B cell (primary cell): ENCODE measurements at regions not wholly inside any gene's neighbourhood (a gene's known extent, or its start where the extent isn't known, plus 50 kb on each side); places are given as distances from the start of the nearest gene placed in this dataset.
"Not testable (repeated sequence)": the region's sequence is repeated elsewhere in the genome, so short reads cannot be mapped to it uniquely, and the experiment has no call there.

ENCODE experiments used
- ATAC-seq: fragments of 200-7000 bp; cut with Tn5 transposase; one replicate; pipeline ENCODE4 v1.10.0; 2021; ENCODE audit warnings: low read depth, mild to moderate bottlenecking, moderate number of reproducible peaks, moderate library complexity
- CTCF ChIA-PET: fragments of 350-600 bp; sonication (Branson Sonifier 250); formaldehyde crosslinking; loops from one replicate; lab custom pipeline; 2021; ENCODE audit warnings: antibody characterized with exemption, inconsistent platforms; lab: Charles Lee
- POLR2A ChIA-PET: fragments of 350-600 bp; sonication (Branson Sonifier 250); formaldehyde crosslinking; loops from one replicate; lab custom pipeline; 2021; ENCODE audit warnings: antibody characterized with exemption; lab: Charles Lee
- DNase-seq: peaks from one replicate; pipeline ENCODE4 v3.0.0; 2013
- H2AFZ ChIP-seq: 2 replicates; pipeline ENCODE4 v1.6.1; 2012; ENCODE audit warnings: mild to moderate bottlenecking, low read depth, low read length; ENCODE audit not compliant: insufficient read depth, poor library complexity, severe bottlenecking
- H3K27ac ChIP-seq, 2 donors: 1 replicate in 1 of 2; 2 replicates in 1 of 2; pipeline ENCODE4 v1.5.1; 2012 to 2013; ENCODE audit warnings: low read length in 2 of 2, mild to moderate bottlenecking in 2 of 2, moderate library complexity in 1 of 2
- H3K27me3 ChIP-seq, 4 experiments: fragments of 200-600 bp in 1 of 4; sonication (generic) in 1 of 4; replicated peaks in 1 of 4; 1 replicate in 2 of 4; 2 replicates in 2 of 4; pipeline versions ENCODE4 v1.6.1 to v1.7.0; 2013 to 2016; ENCODE audit warnings: low read length in 3 of 4, mild to moderate bottlenecking in 2 of 4, mixed read lengths in 1 of 4, moderate library complexity in 1 of 4; ENCODE audit not compliant: insufficient read depth in 4 of 4, control insufficient read depth in 3 of 4; ENCODE audit errors: control extremely low read depth in 1 of 4
- H3K36me3 ChIP-seq, 2 experiments: replicated peaks in 1 of 2; 1 replicate in 1 of 2; 2 replicates in 1 of 2; pipeline versions ENCODE4 v1.6.1 to v1.7.1; 2013; ENCODE audit warnings: low read length in 1 of 2; ENCODE audit not compliant: insufficient read depth in 2 of 2, control insufficient read depth in 1 of 2; ENCODE audit errors: control extremely low read depth in 1 of 2, extremely low read depth in 1 of 2
- H3K4me1 ChIP-seq, 2 donors: fragments of 200-600 bp in 1 of 2; sonication (generic) in 1 of 2; 1 replicate in 1 of 2; 2 replicates in 1 of 2; pipeline versions ENCODE4 v1.5.1 to v1.6.1; 2013 to 2017; ENCODE audit warnings: low read length in 2 of 2; ENCODE audit not compliant: control insufficient read depth in 2 of 2, insufficient read depth in 2 of 2
- H3K4me2 ChIP-seq: replicated peaks from 2 replicates; pipeline ENCODE3; 2012; ENCODE audit warnings: mild to moderate bottlenecking, low read depth, low read length; ENCODE audit not compliant: poor library complexity, severe bottlenecking
- H3K4me3 ChIP-seq, 5 experiments: fragments of 200-600 bp in 1 of 5; sonication (generic) in 1 of 5; 1 replicate in 3 of 5; 2 replicates in 2 of 5; pipeline versions ENCODE4 v1.5.1 to v1.7.0; 2011 to 2016; ENCODE audit warnings: low read length in 4 of 5, mild to moderate bottlenecking in 4 of 5, low read depth in 2 of 5, control low read depth in 1 of 5, moderate library complexity in 1 of 5; ENCODE audit not compliant: insufficient read depth in 1 of 5; ENCODE audit errors: control extremely low read depth in 1 of 5, extremely low read depth in 1 of 5
- H3K79me2 ChIP-seq: fragments of 200-600 bp; sonication (generic); one replicate; pipeline ENCODE4 v1.6.0; 2016; ENCODE audit warnings: low read length; ENCODE audit not compliant: control insufficient read depth, insufficient read depth
- H3K9ac ChIP-seq: fragments of 200-600 bp; sonication (generic); 2 replicates; pipeline ENCODE4 v1.6.1; 2017; ENCODE audit warnings: mild to moderate bottlenecking, low read length, moderate library complexity
- H3K9me3 ChIP-seq, 3 donors: one replicate each; pipeline versions ENCODE4 v1.6.1 to v1.7.1; 2013; ENCODE audit warnings: low read length in 2 of 3; ENCODE audit not compliant: control insufficient read depth in 2 of 3, insufficient read depth in 1 of 3; ENCODE audit errors: control extremely low read depth in 1 of 3
- H4K20me1 ChIP-seq: 2 replicates; pipeline ENCODE4 v1.6.0; 2012; ENCODE audit warnings: mild to moderate bottlenecking, low read length; ENCODE audit not compliant: insufficient read depth, control insufficient read depth, poor library complexity, severe bottlenecking
- H3K27ac Mint-ChIP-seq: one replicate; pipeline ENCODE4 v1.8.0; 2021; ENCODE audit warnings: mixed read lengths
- H3K27me3 Mint-ChIP-seq: one replicate; pipeline ENCODE4 v1.8.0; 2021; ENCODE audit warnings: mixed read lengths
- H3K4me1 Mint-ChIP-seq: one replicate; pipeline ENCODE4 v1.8.0; 2021; ENCODE audit warnings: mixed read lengths
- H3K4me3 Mint-ChIP-seq: one replicate; pipeline ENCODE4 v1.8.0; 2021; ENCODE audit warnings: mixed read lengths
- H3K9me3 Mint-ChIP-seq: one replicate; pipeline ENCODE4 v1.8.0; 2022; ENCODE audit warnings: mixed read lengths; ENCODE audit not compliant: insufficient read depth
- EZH2 ChIP-seq: IDR thresholded peaks from 2 replicates; pipeline ENCODE4 v1.6.1; 2012; ENCODE audit warnings: borderline replicate concordance, low read depth, mild to moderate bottlenecking, moderate library complexity, low read length; ENCODE audit not compliant: insufficient read depth, poor library complexity, severe bottlenecking
- WGBS: methylation state at CpG from one replicate; pipeline ENCODE4 v1.1.5; 2013; ENCODE audit warnings: missing lambda C conversion rate; ENCODE audit not compliant: insufficient coverage; 5-methylcytosine and 5-hydroxymethylcytosine counted together
- intact Hi-C: fragments of 100-400 bp; cut with micrococcal nuclease; formaldehyde crosslinking; loops from one replicate; pipeline ENCODE4 v1.10.0; 2022
- TF ChIP-seq, protein P1 (sequence below): fragments of 200-600 bp; IDR thresholded peaks from one replicate; pipeline ENCODE4 v1.8.0; 2022; ENCODE audit warnings: antibody characterized with exemption, mild to moderate bottlenecking

DNA sequence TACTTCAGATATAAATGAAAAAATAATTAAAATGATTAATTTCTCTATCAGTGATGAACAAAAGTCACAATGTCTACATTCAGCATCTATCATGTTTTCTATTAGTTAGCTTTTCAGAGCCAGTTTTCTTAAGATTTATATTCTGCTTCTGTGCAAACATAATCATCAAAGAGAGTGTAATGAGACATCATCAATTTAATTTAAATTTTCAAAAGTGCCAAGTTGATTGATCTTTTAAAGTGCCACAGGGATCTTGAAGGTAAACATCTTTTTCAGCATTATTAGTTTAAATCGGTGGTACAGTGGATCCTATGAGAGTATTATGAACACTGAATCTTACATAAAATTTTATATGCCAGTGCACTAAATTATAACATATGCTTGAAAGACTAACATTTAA, 1176.1 kb downstream of the PLA2G4A start:
- TF ChIP-seq EZH2: no peak
- TF ChIP-seq, protein P1, sequence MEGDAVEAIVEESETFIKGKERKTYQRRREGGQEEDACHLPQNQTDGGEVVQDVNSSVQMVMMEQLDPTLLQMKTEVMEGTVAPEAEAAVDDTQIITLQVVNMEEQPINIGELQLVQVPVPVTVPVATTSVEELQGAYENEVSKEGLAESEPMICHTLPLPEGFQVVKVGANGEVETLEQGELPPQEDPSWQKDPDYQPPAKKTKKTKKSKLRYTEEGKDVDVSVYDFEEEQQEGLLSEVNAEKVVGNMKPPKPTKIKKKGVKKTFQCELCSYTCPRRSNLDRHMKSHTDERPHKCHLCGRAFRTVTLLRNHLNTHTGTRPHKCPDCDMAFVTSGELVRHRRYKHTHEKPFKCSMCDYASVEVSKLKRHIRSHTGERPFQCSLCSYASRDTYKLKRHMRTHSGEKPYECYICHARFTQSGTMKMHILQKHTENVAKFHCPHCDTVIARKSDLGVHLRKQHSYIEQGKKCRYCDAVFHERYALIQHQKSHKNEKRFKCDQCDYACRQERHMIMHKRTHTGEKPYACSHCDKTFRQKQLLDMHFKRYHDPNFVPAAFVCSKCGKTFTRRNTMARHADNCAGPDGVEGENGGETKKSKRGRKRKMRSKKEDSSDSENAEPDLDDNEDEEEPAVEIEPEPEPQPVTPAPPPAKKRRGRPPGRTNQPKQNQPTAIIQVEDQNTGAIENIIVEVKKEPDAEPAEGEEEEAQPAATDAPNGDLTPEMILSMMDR: no peak
- ATAC-seq: no peak
- POLR2A ChIA-PET: no interaction called here
- Histone ChIP-seq H3K4me2 (no peak overlapping the region), H3K27ac (no peak overlapping the region), H3K4me3 (no peak overlapping the region), H3K9me3 (peaks cover 0 to 3% (median 0%) of the 10 kb centered on the region in 3 donors), H3K36me3 (no peaks in the 10 kb centered on the region), H3K79me2 (no peaks in the 10 kb centered on the region), H3K9ac (no peak overlapping the region), H4K20me1 (no peaks in the 10 kb centered on the region), H3K4me1 (no peaks in the 10 kb centered on the region), H2AFZ (no peak overlapping the region), H3K27me3 (no peaks in the 10 kb centered on the region)
- Mint-ChIP-seq H3K9me3 (peaks cover 7% of the 10 kb centered on the region), H3K4me3 (no peak overlapping the region), H3K4me1 (no peaks in the 10 kb centered on the region), H3K27ac (no peak overlapping the region), H3K27me3 (no peaks in the 10 kb centered on the region)
- CTCF ChIA-PET: no interaction called here
- DNase-seq: no peak
- no CpG with 5 or more reads among the region's 1 CpG for WGBS
- intact Hi-C loops: no loop called here

DNA sequence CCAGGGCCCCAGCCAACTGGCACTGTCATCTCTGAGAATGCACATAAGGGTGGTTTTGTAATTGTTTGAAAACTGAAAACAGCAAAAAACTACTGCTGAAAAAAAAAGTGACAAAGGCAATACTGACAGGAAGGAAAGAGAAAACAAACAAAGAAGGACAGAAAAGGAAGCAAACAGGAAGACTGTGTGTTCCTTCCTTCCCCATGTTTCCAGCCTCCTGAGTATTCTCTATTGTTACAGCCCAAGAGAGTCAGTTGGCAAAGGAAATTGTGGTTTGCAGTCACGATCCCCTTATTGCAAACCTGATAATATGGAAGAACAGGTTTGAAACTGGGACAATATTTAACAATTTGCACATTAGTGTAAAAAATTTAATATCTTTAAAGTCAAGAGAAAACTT, 1177.6 kb downstream of the PLA2G4A start:
- H3K27ac Mint-ChIP-seq: no peak overlapping the region
- Histone ChIP-seq H4K20me1 (no peaks in the 10 kb centered on the region), H3K9me3 (peaks cover 0 to 3% (median 0%) of the 10 kb centered on the region in 3 donors), H3K9ac (no peak overlapping the region), H3K36me3 (no peaks in the 10 kb centered on the region), H2AFZ (no peak overlapping the region), H3K27me3 (no peaks in the 10 kb centered on the region), H3K27ac (no peak overlapping the region), H3K4me1 (no peaks in the 10 kb centered on the region), H3K4me2 (no peak overlapping the region), H3K79me2 (no peaks in the 10 kb centered on the region), H3K4me3 (no peak overlapping the region)
- no peaks in the 10 kb centered on the region for H3K4me1 Mint-ChIP-seq
- H3K4me3 Mint-ChIP-seq: no peak overlapping the region
- DNase-seq (no peak), ATAC-seq (no peak)
- peaks cover 7% of the 10 kb centered on the region for H3K9me3 Mint-ChIP-seq
- TF ChIP-seq, protein P1: no peak
- TF ChIP-seq EZH2: no peak
- ChIA-PET POLR2A (no interaction called here), CTCF (no interaction called here)
- no peaks in the 10 kb centered on the region for H3K27me3 Mint-ChIP-seq
- no CpG with 5 or more reads among the region's 1 CpG for WGBS
- intact Hi-C loops: no loop called here

DNA sequence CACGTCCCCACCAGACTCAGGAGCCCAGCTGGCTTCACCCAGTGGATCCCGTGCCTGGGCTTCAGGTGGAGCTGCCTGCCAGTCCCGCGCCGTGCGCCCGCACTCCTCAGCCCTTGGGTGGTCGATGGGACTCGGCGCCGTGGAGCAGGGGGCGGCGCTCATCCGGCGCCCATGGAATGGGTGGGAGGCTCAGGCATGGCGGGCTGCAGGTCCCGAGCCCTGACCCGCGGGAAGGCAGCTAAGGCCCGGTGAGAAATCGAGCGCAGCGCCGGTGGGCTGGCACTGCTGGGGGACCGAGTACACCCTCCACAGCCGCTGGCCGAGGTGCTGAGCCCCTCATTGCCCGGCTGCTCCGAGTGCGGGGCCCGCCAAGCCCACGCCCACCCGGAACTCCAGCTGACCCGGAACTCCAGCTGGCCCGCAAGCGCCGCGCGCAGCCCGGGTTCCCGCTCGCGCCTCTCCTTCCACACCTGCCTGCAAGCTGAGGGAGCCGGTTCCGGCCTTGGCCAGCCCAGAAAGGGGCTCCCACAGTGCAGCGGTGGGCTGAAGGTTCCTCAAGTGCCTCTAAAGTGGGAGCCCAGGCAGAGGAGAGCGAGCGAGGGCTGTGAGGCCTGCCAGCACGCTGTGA, 1184.6 kb downstream of the PLA2G4A start:
- H3K4me1 Mint-ChIP-seq, H3K79me2 ChIP-seq, H3K9ac ChIP-seq, H3K4me2 ChIP-seq, H3K27me3 Mint-ChIP-seq, H3K4me3 ChIP-seq, H3K4me3 Mint-ChIP-seq, H3K27me3 ChIP-seq, intact Hi-C loops, H3K36me3 ChIP-seq, H3K9me3 Mint-ChIP-seq, H3K4me1 ChIP-seq, DNase-seq, ATAC-seq, H3K27ac ChIP-seq, H3K27ac Mint-ChIP-seq, CTCF ChIA-PET, POLR2A ChIA-PET, H3K9me3 ChIP-seq, H4K20me1 ChIP-seq, H2AFZ ChIP-seq: not testable (repeated sequence)
- WGBS: 96% methylated on average over 48 of the region's 49 CpGs
